Mononuclear cell (primary cell): ENCODE measurements at regions not wholly inside any gene's neighbourhood (a gene's known extent, or its start where the extent isn't known, plus 50 kb on each side); places are given as distances from the start of the nearest gene placed in this dataset.

Experiments
- H3K27me3 ChIP-seq: 2 replicates; pipeline ENCODE4 v1.6.0; 2011; ENCODE audit warnings: low read length, control low read depth; ENCODE audit not compliant: insufficient read depth
- H3K4me1 ChIP-seq: 2 replicates; pipeline ENCODE4 v1.5.1; 2011; ENCODE audit warnings: mild to moderate bottlenecking, low read length, control low read depth; ENCODE audit not compliant: insufficient read depth
- H3K4me3 ChIP-seq: 2 replicates; pipeline ENCODE4 v1.5.1; 2011; ENCODE audit warnings: mild to moderate bottlenecking, low read length, moderate library complexity
- H3K9me3 ChIP-seq: 2 replicates; pipeline ENCODE4 v1.5.1; 2011; ENCODE audit warnings: low read depth, mild to moderate bottlenecking, control low read depth, low read length

DNA sequence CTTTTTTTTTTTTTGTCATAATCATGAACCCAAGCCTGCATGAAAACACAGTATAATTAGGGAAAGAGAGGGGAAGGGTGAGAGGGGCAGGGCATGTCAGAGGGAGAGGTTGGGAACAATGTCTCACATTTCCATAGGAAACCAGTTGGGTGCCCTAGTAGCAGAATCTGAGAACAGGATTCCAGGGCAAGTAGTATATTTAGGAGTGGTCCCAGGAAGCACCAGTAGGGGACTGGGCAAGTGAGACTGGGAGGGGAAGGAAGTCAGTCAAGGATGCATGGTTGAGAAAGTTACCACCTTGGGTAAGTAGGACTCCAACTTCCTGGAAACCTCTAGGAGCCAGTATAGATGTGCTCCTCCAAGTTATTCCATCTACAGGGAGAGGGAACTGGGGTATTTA, 88.6 kb upstream of the MAFB start:
- Histone ChIP-seq H3K9me3 (no peaks in the 10 kb centered on the region), H3K4me3 (no peak overlapping the region), H3K4me1 (peaks cover 87% of the 10 kb centered on the region), H3K27me3 (no peaks in the 10 kb centered on the region)

DNA sequence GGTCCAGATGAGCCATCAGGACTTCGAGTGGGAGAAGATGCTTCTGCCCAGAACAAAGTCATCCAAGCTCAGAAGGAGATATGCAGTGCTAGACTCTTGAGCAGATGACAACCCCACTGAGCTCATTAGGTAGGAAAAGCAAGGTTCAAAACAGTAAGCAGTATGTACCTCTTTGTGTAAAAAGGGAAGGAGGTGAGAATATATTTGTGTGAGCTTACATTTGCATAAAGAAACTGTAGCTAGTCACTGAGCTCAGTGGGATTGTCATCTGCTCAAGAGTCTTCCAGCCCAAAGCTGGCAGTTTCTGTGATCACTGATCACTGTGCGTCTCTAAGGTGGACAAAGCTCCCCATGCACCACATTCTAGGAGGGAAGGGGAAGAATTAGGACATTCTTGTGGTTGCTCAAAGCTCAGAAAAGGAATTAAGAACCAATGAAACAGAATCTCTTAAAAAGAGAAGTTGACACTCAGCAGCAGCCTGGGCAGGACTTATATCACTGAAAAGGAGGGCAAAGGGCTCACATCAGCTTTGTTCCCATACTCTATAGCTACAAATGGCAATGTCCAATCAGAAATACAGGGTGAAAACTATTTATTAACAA, 90.0 kb upstream of the MAFB start:
- H3K4me1 ChIP-seq: peaks cover 95% of the 10 kb centered on the region
- no peaks in the 10 kb centered on the region for H3K27me3 ChIP-seq
- H3K4me3 ChIP-seq: no peak overlapping the region
- H3K9me3 ChIP-seq: no peaks in the 10 kb centered on the region

GRCh38 chr20:40781327-40782042, 92.4 kb upstream of the MAFB start:
- Histone ChIP-seq H3K27me3 (no peaks in the 10 kb centered on the region), H3K4me1 (peaks cover 79% of the 10 kb centered on the region), H3K4me3 (no peak overlapping the region), H3K9me3 (no peaks in the 10 kb centered on the region)

- H3K9me3 ChIP-seq: no peaks in the 10 kb centered on the region
- no peak overlapping the region for H3K4me3 ChIP-seq
- H3K4me1 ChIP-seq: peaks cover 74% of the 10 kb centered on the region
- H3K27me3 ChIP-seq: no peaks in the 10 kb centered on the region
Measured at GRCh38 chr20:40782043-40782368, 93.0 kb upstream of the MAFB start.

GRCh38 chr20:40785346-40785745, 96.3 kb upstream of the MAFB start:
- H3K4me1 ChIP-seq: peaks cover 56% of the 10 kb centered on the region
- no peaks in the 10 kb centered on the region for H3K9me3 ChIP-seq
- H3K27me3 ChIP-seq: peaks cover 5% of the 10 kb centered on the region
- H3K4me3 ChIP-seq: no peak overlapping the region

- no peak overlapping the region for H3K4me3 ChIP-seq
- no peaks in the 10 kb centered on the region for H3K9me3 ChIP-seq
- H3K27me3 ChIP-seq: peaks cover 5% of the 10 kb centered on the region
- H3K4me1 ChIP-seq: peaks cover 47% of the 10 kb centered on the region
Measured at GRCh38 chr20:40786336-40786735, 97.3 kb upstream of the MAFB start.

DNA sequence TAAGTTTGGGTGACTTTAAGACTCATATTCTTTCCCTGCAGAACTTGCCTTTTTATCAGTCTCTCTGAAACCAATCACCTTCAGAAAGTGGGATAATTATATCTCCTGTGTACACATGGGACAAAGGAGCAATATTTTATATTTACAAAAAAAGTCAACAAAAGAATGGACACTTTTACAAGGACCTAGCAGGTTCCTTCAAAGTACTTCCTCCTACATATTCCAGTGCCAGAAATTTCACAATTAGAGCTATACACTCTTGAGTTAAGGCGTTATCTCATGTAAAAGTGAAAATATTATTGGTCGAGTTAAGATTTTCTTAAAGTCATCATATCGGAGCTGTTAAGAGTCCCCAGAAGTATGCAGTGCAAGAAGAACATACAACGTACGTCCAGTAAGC, 98.9 kb upstream of the MAFB start:
- Histone ChIP-seq H3K4me3 (no peak overlapping the region), H3K9me3 (no peaks in the 10 kb centered on the region), H3K4me1 (peaks cover 30% of the 10 kb centered on the region), H3K27me3 (peaks cover 11% of the 10 kb centered on the region)

DNA sequence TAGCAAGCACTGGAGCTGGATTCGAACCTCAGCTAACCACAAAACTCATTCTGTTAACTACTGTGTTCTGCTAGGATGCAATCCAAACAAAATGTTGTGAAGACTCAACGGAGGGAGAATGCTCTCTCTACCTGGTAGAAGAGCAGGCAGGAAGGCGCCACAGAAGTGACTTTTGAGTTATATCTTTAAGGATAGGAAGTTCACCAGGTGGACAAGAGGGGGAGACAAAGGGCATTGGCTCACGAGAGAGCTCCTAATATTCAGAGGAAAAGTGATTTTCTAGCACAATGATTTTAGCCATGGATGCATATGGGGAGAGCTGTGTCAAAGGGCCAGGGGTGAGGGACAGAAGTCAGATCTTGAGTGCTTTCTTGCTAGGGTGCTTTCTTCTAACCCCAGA, 108.4 kb upstream of the MAFB start:
- Histone ChIP-seq H3K4me1 (peaks cover 5% of the 10 kb centered on the region), H3K27me3 (peaks cover 11% of the 10 kb centered on the region), H3K4me3 (no peak overlapping the region), H3K9me3 (no peaks in the 10 kb centered on the region)

DNA sequence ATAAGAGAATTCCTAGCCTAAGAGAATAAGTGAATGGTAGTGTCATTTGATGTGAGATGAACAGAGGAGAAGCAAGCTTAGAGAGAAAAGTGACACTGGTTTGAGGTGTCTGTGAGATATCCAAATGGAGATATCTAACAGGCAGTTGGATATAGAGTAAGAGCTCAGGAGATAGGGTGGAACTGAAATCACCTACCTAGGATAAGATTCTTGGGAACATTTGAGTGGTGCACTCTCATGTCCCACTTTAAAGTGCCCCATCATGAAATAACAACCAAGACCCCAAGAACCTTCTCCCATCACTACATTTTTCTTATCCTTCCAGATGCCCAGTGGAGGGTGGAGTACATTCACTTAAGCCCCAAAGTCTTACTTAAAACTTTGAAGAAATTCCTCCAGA, 109.0 kb upstream of the MAFB start:
- H3K4me3 ChIP-seq: no peak overlapping the region
- peaks cover 10% of the 10 kb centered on the region for H3K27me3 ChIP-seq
- H3K9me3 ChIP-seq: no peaks in the 10 kb centered on the region
- peaks cover 5% of the 10 kb centered on the region for H3K4me1 ChIP-seq

DNA sequence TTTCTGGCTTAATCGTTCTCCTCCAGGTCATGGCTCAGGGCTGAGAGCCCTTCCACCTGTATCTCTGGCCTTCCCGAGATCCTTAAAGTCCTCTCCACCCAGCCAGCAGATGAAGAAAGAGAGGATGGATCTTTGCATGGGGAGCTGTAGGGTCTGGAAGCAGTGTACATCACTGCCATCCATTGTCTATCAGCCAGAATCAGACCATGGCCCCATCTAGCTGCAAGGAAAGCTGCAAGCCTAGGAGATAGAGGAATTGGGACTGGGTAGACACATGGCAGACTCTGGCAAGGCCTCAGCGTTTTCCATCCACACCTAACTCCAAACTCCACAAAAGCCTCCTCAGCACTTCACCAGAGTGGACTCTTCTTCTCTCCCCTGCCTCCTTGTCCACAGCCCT, 113.8 kb upstream of the MAFB start:
- Histone ChIP-seq H3K9me3 (no peaks in the 10 kb centered on the region), H3K27me3 (no peaks in the 10 kb centered on the region), H3K4me1 (no peaks in the 10 kb centered on the region), H3K4me3 (no peak overlapping the region)

GRCh38 chr20:40803381-40803780, 114.3 kb upstream of the MAFB start:
- Histone ChIP-seq H3K27me3 (no peaks in the 10 kb centered on the region), H3K9me3 (no peaks in the 10 kb centered on the region)

GRCh38 chr20:40805592-40805991, 116.6 kb upstream of the MAFB start:
- no peak overlapping the region for H3K4me3 ChIP-seq
- H3K4me1 ChIP-seq: peaks cover 4% of the 10 kb centered on the region
- H3K27me3 ChIP-seq: no peaks in the 10 kb centered on the region
- no peaks in the 10 kb centered on the region for H3K9me3 ChIP-seq

More at GRCh38 chr20:40803381-40803780, 114.3 kb upstream of the MAFB start:
- no peaks in the 10 kb centered on the region for H3K4me1 ChIP-seq
- no peak overlapping the region for H3K4me3 ChIP-seq

- Histone ChIP-seq H3K27me3 (no peaks in the 10 kb centered on the region), H3K4me3 (no peak overlapping the region), H3K4me1 (peaks cover 7% of the 10 kb centered on the region), H3K9me3 (no peaks in the 10 kb centered on the region)
Measured at GRCh38 chr20:40806929-40807820, 118.1 kb upstream of the MAFB start.

- Histone ChIP-seq H3K9me3 (no peaks in the 10 kb centered on the region), H3K4me3 (no peak overlapping the region)
Measured at GRCh38 chr20:40807821-40808170, 118.8 kb upstream of the MAFB start.

DNA sequence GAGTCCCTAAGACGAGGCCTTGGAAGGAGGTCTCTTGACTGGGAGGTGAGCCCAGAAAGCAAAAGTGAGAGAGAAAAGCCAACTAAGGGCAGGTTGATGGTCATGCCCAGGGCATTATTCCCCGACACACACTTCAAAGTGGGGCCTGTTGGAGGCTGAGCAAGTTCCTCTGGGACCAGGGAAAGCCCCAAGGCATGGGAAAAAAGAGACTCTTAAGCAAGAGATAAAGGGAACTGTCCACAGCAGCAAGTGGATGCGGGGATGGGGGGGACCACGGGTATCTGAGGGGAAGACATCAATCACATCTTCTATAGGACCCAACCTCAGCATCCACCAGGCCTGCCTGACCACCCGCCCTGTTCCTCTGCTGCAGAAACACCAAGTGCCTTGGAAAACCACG, 119.9 kb upstream of the MAFB start:
- H3K4me3 ChIP-seq: no peak overlapping the region

More at GRCh38 chr20:40807821-40808170, 118.8 kb upstream of the MAFB start:
- H3K4me1 ChIP-seq: peaks cover 7% of the 10 kb centered on the region
- no peaks in the 10 kb centered on the region for H3K27me3 ChIP-seq

More for the DNA sequence above, 119.9 kb upstream of the MAFB start:
- Histone ChIP-seq H3K4me1 (peaks cover 7% of the 10 kb centered on the region), H3K9me3 (no peaks in the 10 kb centered on the region), H3K27me3 (no peaks in the 10 kb centered on the region)
